ENCODE measurements at regions not wholly inside any gene's neighbourhood (a gene's known extent, or its start where the extent isn't known, plus 50 kb on each side); places are given as distances from the start of the nearest gene placed in this dataset.
"Not testable (repeated sequence)": the region's sequence is repeated elsewhere in the genome, so short reads cannot be mapped to it uniquely, and the experiment has no call there.

DNA sequence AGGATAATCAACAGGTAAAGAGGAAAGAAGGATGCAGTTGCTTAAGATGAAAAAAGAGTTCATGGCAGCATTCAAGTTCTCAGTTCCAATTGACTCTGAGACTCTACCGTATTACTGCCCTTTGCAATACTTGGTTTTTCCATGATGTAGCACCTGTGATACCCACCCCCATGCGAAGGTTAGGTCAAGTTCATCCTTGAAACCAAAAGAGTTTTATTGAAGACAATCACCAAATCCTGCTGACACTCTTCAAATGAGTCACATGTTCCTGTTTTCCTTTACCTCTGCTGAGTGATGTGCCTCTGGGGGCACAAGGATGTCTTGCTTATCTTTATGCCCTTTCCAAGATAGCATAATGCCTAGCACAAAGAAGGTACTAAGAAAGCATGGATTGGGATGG lies 111.3 kb upstream of the SLC7A14 start:
- no peak overlapping the region for H3K4me3 ChIP-seq (ENCODE audit: control insufficient read depth, low read depth, low read length)
- TF ChIP-seq, protein P1, sequence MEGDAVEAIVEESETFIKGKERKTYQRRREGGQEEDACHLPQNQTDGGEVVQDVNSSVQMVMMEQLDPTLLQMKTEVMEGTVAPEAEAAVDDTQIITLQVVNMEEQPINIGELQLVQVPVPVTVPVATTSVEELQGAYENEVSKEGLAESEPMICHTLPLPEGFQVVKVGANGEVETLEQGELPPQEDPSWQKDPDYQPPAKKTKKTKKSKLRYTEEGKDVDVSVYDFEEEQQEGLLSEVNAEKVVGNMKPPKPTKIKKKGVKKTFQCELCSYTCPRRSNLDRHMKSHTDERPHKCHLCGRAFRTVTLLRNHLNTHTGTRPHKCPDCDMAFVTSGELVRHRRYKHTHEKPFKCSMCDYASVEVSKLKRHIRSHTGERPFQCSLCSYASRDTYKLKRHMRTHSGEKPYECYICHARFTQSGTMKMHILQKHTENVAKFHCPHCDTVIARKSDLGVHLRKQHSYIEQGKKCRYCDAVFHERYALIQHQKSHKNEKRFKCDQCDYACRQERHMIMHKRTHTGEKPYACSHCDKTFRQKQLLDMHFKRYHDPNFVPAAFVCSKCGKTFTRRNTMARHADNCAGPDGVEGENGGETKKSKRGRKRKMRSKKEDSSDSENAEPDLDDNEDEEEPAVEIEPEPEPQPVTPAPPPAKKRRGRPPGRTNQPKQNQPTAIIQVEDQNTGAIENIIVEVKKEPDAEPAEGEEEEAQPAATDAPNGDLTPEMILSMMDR (conservative IDR thresholded peaks at IDR 0.05; ENCODE audit: control insufficient read depth, insufficient read depth, low read depth, low read length) = no peak
- no peak for DNase-seq (ENCODE audit: low read depth)

DNA sequence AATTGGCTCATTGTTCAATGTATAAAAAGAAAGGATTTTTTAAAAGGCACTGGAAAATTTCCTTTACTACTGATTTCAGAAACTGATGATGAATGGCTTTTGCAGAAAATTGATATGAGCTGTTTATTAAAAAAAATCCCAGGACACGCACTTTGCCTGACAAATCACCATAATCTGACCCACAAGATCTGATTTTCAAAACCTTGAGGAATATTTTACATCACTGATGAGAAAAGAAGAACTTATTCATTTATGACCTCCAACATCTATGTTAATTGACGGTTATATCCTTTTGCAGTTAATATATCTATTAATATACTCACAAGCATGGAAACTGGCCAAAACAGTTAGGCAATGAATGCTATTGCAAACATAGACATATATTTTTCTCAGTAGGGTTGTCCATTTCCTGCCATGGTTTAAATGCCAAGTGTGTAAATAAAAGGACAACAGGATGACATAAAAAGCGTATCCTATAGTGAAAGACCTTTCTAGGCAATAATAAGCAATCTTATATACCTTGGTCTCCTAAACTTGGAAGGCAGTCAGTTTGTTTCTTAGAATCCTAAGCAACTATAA lies 109.7 kb upstream of the SLC7A14 start:
- no peak for DNase-seq (ENCODE audit: low read depth)
- H3K4me3 ChIP-seq (ENCODE audit: control insufficient read depth, low read depth, low read length) = no peak overlapping the region
- TF ChIP-seq, protein P1 (conservative IDR thresholded peaks at IDR 0.05; ENCODE audit: control insufficient read depth, insufficient read depth, low read depth, low read length) = no peak

DNA sequence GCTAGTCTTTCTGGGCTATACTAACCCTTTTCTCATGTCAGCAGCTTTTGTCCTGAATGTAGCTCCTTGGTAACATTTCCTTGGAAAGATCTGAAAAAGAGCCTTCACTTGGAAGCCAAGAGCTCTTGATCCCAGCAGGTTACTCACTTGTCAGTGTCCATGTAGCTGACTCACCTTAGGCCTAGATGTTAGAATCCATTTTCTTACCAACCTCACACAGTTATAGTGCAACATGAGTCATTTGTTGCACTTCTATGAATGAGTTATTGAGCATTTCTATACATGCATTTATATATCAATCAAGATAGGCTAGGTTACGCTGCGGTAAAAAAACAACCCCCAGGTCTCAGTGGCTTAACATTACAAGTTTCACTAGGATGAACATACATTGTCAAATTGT lies 106.8 kb upstream of the SLC7A14 start:
- no peak overlapping the region for H3K4me3 ChIP-seq (ENCODE audit: control insufficient read depth, low read depth, low read length)
- peak; percentile 63 for DNase-seq (ENCODE audit: low read depth)
- TF ChIP-seq, protein P1 (conservative IDR thresholded peaks at IDR 0.05; ENCODE audit: control insufficient read depth, insufficient read depth, low read depth, low read length) = no peak

DNA sequence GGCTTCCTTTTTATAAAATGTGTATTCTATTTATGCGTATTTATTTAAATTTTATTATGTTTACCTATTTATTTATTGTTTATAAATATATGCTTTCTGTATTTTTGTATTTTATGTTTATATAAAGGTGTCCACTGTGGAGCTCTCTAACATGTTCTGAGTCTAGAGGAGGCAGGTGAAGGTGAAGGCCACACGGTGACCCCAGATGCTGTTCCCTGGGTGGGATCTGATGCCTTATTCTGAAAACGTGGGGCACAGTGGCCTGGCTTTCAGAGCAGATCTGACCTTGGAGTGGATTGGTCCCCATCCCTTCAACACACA lies 104.7 kb upstream of the SLC7A14 start:
- no peak overlapping the region for H3K4me3 ChIP-seq (ENCODE audit: control insufficient read depth, low read depth, low read length)
- TF ChIP-seq, protein P1 (conservative IDR thresholded peaks at IDR 0.05; ENCODE audit: control insufficient read depth, insufficient read depth, low read depth, low read length) = no peak
- DNase-seq (ENCODE audit: low read depth) = no peak

DNA sequence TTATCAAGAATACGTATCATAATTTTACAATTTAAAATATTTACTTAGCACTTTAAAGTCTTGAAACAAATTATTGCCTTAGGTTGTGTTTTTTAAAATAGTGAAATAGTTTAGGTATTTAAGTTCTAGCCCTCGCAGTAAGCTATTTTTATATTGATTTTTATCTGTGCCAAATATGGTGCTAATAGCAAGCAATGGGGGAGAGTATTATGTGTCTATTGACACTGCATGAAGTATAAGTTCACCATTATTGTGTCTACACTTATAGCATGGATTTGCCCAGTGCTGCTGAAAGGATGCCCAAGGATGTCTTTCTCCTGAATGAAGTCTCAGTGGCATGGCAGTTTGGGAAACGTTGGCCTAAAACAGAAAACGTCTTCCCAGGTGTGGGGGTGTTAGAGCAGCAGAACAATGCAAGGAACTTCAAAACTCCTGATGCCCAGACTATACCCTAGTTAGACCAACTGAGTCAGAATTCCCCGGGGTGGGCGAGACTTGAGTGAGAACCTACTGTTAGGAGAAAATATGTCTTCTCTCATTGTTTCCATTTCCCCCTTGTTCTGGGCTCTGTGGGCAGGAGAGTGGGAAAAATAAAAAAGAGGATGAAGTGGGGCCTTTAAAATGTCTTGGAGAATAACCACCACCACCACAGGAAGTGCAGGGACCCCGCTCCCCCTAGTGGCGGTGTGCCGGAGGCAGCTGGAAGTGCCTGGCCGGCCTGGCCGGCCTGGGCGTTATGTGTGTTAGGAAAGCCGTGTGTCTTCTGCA lies 104.2 kb upstream of the SLC7A14 start:
- TF ChIP-seq, protein P1 (conservative IDR thresholded peaks at IDR 0.05; ENCODE audit: control insufficient read depth, insufficient read depth, low read depth, low read length) = peak; percentile 83
- DNase-seq (ENCODE audit: low read depth) = peak; percentile 59

DNA sequence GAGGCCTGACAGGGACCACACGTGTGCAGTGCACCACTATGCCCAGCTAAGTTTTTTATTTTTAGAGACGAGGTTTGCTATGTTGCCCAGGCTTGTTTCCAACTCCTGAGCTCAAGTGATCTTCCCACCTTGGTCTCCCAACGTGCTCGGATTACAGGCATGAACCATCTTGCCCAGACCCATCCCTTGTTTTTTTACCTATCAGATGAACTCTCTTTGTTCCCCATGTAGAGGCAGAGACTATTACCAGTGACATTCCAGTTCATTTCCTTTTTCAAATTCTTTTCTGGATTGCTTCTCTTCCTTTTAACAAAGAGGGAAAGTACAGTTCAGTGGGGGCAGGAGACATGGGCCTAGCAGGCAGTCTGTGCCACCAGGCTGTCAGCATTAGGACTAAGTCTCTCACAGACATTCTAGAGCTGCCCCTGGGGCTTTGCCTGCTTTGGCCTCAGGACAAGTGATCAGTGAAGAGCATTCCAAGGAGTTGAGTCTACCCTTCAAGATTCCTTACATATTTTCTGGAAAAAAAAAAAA lies 103.5 kb upstream of the SLC7A14 start:
- no peak overlapping the region for H3K4me3 ChIP-seq (ENCODE audit: control insufficient read depth, low read depth, low read length)
- TF ChIP-seq, protein P1 (conservative IDR thresholded peaks at IDR 0.05; ENCODE audit: control insufficient read depth, insufficient read depth, low read depth, low read length) = no peak
- peak; percentile 75 for DNase-seq (ENCODE audit: low read depth)

More for the DNA sequence above, 104.2 kb upstream of the SLC7A14 start:
- H3K4me3 ChIP-seq (ENCODE audit: control insufficient read depth, low read depth, low read length) = no peak overlapping the region

DNA sequence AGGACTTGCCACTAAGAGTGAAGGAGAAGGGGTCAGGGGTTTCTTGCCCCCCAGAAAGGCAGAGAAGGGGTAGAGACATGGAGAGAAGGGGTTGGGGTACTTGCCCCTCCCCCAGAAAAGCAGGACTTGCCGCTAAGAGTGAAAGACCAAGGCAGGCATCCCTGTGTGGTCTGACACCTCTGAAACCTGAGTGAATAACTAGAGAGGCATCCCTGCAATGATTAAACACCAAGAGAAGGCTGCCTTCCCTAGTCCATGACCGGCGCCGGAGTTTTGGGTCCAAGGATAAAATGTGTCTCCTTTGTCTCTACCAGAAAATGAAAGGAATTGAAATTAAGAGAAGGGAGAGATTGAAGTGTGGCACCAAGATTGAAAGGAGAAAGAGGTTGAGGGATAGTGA lies 102.3 kb upstream of the SLC7A14 start:
- DNase-seq (ENCODE audit: low read depth); H3K4me3 ChIP-seq (ENCODE audit: control insufficient read depth, low read depth, low read length): not testable (repeated sequence)
